Stimulated activated CD4-positive, alpha-beta T cell treated with anti-CD3 and anti-CD28 coated beads, Interleukin-12 subunit alpha, Interleukin-12 subunit beta, amount 100 ng/mL, for 24 hours (primary cell): ENCODE measurements at regions not wholly inside any gene's neighbourhood (a gene's known extent, or its start where the extent isn't known, plus 50 kb on each side); places are given as distances from the start of the nearest gene placed in this dataset.

ENCODE experiments used
- DNase-seq, 2 experiments: peaks; one replicate each; pipeline ENCODE4 v3.0.0-alpha.2; 2020; ENCODE audit warnings: low read depth in 2 of 2

DNA sequence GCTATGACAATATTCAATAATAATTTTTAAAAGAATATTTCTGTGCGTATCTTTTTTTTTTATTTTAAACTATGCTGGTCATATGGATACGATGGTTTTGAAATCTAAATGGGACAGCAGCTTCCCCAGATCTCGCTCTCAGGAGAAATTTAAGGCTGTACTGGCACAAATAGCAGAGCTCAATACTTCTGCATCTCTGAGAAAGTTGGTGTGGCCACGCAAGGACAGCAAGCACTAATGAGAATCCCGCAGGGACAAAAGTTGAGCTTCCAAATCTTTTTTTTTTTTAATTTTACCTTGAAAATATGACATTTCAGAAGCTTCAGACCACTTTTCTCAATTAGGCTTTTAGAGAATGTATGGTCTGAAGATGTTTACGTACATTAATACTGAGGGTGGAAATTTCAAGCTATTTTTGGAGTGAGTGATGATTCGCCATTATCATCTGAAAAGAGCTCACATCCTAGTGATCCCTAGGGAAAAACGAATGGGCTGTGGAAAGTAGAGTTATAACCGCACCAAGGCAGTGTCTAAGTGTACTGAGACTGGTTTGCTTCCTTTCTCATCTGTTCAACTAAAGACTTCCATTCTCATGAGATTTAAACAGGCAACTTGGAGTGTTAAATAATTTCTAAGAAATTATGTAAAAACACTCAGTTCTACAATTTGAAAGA is 840.0 kb downstream of the C6orf118 start:
- DNase-seq: no peak

GRCh38 chr6:164455835-164456234 is 853.6 kb downstream of the C6orf118 start:
- DNase-seq: no peak

DNA sequence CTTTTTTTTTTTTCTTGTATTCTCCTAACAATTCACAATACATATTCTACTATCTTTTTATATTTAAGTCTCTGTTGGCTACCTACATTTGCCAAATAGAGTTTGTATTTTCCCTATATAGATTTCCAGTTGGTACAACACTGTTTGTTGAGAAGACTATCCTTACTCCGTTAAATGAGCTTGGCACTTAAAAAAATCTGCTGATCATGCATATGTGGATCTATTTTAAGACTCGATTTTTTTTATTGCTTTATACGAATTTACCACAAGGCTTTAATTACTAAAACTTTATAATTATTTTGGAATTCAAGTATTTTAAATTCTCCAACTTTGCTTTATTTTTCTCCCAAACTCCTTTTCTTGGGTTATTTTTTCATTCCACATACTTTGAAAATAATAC is 855.6 kb downstream of the C6orf118 start:
- no peak for DNase-seq

GRCh38 chr6:164442572-164442971 is 866.8 kb downstream of the C6orf118 start:
- no peak for DNase-seq

GRCh38 chr6:164439331-164439730 is 870.1 kb downstream of the C6orf118 start:
- DNase-seq: no peak

DNA sequence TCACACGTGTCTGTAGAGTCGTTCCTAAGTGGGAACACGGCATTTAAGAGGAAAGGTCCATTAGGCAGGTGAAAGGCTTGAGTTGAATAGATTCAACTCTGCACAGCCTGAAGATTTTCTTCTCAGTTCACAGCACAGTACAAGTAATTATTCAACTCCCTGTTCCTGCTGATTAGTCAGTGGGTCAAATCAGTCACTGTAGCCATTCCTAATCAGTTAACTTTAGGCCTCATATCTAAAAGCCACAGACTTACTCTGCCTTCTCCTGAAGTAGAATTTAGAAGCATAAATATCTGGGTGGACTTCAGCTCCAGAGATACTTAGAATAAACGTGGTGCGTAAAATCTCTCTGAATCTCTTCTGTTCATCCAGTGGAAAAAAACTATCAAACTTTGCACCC is 872.4 kb downstream of the C6orf118 start:
- DNase-seq: no peak

GRCh38 chr6:164427728-164428402 is 881.5 kb downstream of the C6orf118 start:
- DNase-seq: no peak

- DNase-seq: no peak
These were observed 884.9 kb downstream of the C6orf118 start for GRCh38 chr6:164424489-164424888.

GRCh38 chr6:164419099-164419498 is 890.3 kb downstream of the C6orf118 start:
- no peak for DNase-seq

GRCh38 chr6:164418262-164418588 is 891.2 kb downstream of the C6orf118 start:
- DNase-seq: no peak

GRCh38 chr6:164417537-164418261 is 891.7 kb downstream of the C6orf118 start:
- no peak for DNase-seq

- no peak for DNase-seq
These were observed 893.4 kb downstream of the C6orf118 start for GRCh38 chr6:164415832-164416563.

GRCh38 chr6:164414695-164415094 is 894.7 kb downstream of the C6orf118 start:
- no peak for DNase-seq

- DNase-seq: no peak
These were observed 896.8 kb downstream of the C6orf118 start for GRCh38 chr6:164412566-164412965.

GRCh38 chr6:164410017-164410416 is 899.4 kb downstream of the C6orf118 start:
- no peak for DNase-seq

GRCh38 chr6:164409309-164410009 is 899.9 kb downstream of the C6orf118 start:
- no peak for DNase-seq

DNA sequence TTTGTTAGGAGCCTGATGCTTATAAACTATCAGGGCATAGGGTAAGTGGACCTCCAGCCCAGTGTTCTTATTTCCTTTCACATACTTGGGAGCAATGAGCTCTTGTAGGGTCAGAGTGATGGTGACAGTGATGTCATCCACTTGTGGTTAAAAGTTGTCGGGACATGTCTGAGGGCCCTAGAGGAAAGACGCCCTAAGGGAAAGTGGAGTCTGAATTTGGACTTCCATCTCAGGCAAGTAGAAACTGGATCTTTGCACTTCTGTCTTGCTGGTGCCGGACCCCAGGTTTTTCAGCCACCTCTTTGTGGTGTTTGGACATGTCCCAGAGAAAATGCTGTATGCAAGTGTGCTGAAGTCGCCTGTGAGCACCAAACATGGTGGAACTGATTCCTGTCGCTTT is 900.5 kb downstream of the C6orf118 start:
- no peak for DNase-seq

- DNase-seq: no peak
These were observed 904.5 kb downstream of the C6orf118 start for GRCh38 chr6:164404812-164405488.

- DNase-seq: no peak
These were observed 907.5 kb downstream of the C6orf118 start for GRCh38 chr6:164401871-164402270.

DNA sequence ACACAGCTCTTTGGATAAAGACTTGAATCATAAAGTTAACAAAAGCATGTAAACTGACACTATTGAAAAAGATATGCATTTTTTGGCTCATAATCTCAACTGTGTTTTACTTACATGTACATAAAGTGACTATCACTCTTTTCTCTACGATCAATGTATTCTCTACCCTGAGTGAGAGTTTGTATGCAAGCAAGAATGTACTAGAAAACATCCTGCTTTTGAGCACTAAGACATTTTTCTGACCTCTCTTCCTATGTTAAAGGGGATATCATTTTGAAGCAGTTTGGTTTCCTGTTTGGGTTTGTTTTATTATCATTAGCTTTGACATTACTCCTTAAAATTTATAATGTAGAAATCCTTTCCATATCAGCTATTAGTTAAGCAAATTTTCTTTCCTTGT is 910.8 kb downstream of the C6orf118 start:
- DNase-seq: no peak
